ENCODE measurements at regions not wholly inside any gene's neighbourhood (a gene's known extent, or its start where the extent isn't known, plus 50 kb on each side); places are given as distances from the start of the nearest gene placed in this dataset.

DNA sequence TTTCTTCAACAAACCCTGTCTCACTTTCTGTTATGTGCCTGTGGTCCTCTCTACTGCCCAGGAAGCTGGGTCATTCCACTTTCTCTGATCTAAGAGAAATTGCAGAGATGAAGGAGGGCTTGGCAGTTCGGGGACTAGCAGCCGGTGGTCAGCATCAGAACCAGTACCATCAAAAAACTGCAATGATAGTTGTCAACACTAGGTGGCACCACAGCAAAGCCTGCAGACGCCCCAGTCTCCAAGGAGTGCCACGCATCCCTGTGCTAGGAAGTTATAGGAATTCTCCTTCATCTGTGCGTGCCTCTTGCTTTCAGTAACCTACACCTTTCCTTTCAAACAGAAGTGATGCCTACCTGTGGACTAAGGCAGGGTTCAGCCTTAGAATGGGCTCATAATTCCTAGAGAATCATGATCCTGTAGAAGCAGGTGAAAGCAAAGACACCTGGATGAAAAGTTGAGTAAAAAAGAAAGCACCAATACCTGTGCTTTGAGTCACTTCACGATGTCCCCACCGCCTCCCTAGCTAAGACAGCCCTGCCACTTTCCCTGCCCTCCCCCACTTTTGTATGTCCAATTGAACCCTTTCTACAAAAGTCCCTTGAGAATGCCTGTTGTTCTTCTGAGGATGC lies 129.2 kb downstream of the ADAMTS1 start:
- DNase-seq (ENCODE audit: low spot score in 2 of 2) = peak; percentile 39 to 74
- Histone ChIP-seq H3K36me3 (replicated peaks) (no peaks in the 10 kb centered on the region), H3K4me1 (no peaks in the 10 kb centered on the region), H3K27me3 (ENCODE audit: low read depth) (no peaks in the 10 kb centered on the region), H3K9me3 (no peaks in the 10 kb centered on the region), H3K4me3 (no peak overlapping the region)
- in situ Hi-C loops (cut with MboI; ENCODE audit: low sequenced_read_pairs) = loop anchor here (5.0 to 25.0 kb wide), 3 partner anchors 834 to 1104 kb away; partner anchors contain the start of gene MRPL39

DNA sequence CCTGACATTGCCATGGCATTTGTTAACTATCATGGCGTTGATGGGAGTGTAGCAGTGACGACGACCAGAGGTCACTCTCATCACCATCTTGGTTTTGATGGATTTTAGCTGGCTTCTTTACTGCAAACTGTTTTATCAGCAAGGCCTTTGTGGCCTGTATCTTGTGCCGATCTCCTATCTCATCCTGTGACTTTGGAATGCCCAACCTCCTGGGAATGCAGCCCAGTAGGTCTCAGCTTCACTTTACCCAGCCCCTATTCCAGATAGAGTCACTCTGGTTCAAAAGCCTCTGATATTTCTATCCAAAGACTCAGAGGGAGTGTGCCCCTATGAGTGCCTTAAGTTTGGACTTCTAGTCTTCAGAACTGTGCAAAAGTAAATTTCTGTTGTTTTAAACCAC lies 130.1 kb downstream of the ADAMTS1 start:
- in situ Hi-C loops (cut with MboI; ENCODE audit: low sequenced_read_pairs) = loop anchor here (5.0 to 25.0 kb wide), 3 partner anchors 833 to 1103 kb away; partner anchors contain the start of gene MRPL39
- H3K27me3 ChIP-seq (ENCODE audit: low read depth) = no peaks in the 10 kb centered on the region
- no peaks in the 10 kb centered on the region for H3K9me3 ChIP-seq

DNA sequence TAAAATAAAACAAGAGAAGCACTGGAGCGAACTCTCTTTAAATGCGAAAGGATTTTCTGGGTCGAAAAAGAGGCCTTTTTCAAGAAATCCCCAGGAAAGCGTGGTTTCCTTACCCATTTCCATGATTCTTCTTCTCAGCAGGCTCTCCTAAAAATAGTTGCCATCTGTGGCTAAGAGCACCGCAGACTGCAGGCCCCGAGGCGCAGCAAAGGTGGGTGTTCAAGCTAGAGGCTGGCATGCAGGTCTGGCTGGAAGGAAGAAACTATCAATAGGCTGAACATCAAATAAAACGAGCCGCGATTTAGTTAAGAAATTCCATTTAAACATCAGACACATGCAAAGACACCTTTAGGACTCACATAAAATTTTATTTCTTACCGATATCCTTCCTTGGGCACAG lies 135.1 kb downstream of the ADAMTS1 start:
- no peak for DNase-seq (ENCODE audit: low spot score in 2 of 2)
- Histone ChIP-seq H3K27me3 (ENCODE audit: low read depth) (no peaks in the 10 kb centered on the region), H3K36me3 (replicated peaks) (no peaks in the 10 kb centered on the region), H3K4me1 (no peaks in the 10 kb centered on the region), H3K4me3 (no peak overlapping the region), H3K9me3 (no peaks in the 10 kb centered on the region)
- in situ Hi-C loops (cut with MboI; ENCODE audit: low sequenced_read_pairs) = loop anchor here (25.0 kb wide), 2 partner anchors 923 to 1098 kb away; partner anchors contain the start of gene MRPL39

More for the DNA sequence above, 130.1 kb downstream of the ADAMTS1 start:
- no peak for DNase-seq (ENCODE audit: low spot score in 2 of 2)
- H3K4me3 ChIP-seq = no peak overlapping the region
- H3K4me1 ChIP-seq = no peaks in the 10 kb centered on the region
- no peaks in the 10 kb centered on the region for H3K36me3 ChIP-seq (replicated peaks)

DNA sequence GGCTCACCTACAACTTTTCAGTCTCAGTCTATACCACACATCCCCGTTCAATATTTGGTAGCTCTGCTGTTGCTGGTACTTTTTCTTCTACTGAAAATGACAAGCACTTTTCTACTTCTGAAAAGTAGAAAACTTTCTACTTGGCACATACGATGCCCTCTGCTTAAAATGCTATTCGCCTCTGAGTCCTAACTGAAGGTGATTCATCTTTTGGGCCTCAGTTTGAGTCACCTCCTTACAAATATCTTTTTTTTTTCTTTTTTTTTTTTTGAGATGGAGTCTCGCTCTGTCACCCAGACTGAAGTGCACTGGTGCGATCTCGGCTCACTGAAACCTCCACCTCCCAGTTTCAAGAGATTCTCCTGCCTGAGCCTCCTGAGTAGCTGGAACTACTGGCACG lies 136.0 kb upstream of the CYYR1 start:
- Histone ChIP-seq H3K4me3 (no peak overlapping the region), H3K36me3 (replicated peaks) (no peaks in the 10 kb centered on the region), H3K9me3 (no peaks in the 10 kb centered on the region), H3K27me3 (ENCODE audit: low read depth) (no peaks in the 10 kb centered on the region), H3K4me1 (no peaks in the 10 kb centered on the region)
- in situ Hi-C loops (cut with MboI; ENCODE audit: low sequenced_read_pairs) = loop anchor here (25.0 kb wide), 2 partner anchors 922 to 1097 kb away; partner anchors contain the start of gene MRPL39
- DNase-seq (ENCODE audit: low spot score in 2 of 2) = no peak

DNA sequence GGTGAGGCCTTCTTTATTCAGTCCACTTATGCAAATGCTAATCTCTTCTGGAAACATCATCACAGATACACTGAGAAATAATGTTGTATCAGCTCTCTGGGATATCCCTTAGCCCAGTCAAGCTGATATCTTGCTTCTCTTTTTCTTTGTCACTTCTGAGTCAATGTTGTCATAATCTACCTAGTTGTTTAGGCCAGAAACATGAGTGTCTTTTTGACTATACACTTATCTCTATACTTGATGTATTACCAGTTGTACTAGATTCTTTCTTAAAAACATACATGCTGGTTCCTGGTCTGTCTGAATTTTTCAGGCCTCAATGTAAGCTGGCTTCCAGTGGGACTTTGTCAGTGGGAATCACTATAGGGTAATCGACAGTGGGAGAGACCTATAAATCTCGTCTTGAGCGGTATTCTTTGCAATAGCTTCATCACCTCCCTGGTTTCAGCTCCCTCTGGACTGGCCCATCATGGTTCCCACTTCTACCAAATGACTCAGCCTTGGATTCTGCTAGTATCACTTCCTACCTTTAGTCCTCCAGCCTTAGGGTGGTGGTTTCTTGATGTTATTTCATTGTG lies 135.2 kb upstream of the CYYR1 start:
- H3K27me3 ChIP-seq (ENCODE audit: low read depth) = no peaks in the 10 kb centered on the region
- H3K9me3 ChIP-seq = no peaks in the 10 kb centered on the region
- H3K36me3 ChIP-seq (replicated peaks) = no peaks in the 10 kb centered on the region
- no peak overlapping the region for H3K4me3 ChIP-seq
- DNase-seq (ENCODE audit: low spot score in 2 of 2) = no peak
- H3K4me1 ChIP-seq = no peaks in the 10 kb centered on the region
- in situ Hi-C loops (cut with MboI; ENCODE audit: low sequenced_read_pairs) = loop anchor here (25.0 kb wide), 2 partner anchors 921 to 1096 kb away; partner anchors contain the start of gene MRPL39

DNA sequence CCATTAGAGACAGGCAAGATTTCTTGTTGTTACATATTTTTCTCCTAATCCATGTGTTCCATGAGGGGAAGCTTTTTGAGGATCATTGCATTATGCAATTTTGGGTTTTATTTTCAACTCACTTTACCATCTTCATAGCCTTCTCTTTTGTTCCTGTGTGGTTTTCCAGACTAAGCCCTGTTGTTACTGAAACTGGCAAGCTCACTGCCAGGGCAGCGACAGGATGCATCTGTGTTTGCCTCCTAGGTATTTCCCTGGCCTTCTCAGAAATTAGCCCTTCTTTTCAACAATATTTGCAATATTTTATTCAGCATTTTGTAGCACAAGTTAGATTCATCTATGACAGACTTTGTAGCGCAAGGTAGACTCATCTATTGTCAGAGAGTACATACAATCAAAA lies 134.2 kb upstream of the CYYR1 start:
- Histone ChIP-seq H3K4me1 (no peaks in the 10 kb centered on the region), H3K9me3 (no peaks in the 10 kb centered on the region), H3K4me3 (no peak overlapping the region), H3K27me3 (ENCODE audit: low read depth) (no peaks in the 10 kb centered on the region), H3K36me3 (replicated peaks) (no peaks in the 10 kb centered on the region)
- no peak for DNase-seq (ENCODE audit: low spot score in 2 of 2)
- in situ Hi-C loops (cut with MboI; ENCODE audit: low sequenced_read_pairs) = loop anchor here (25.0 kb wide), 2 partner anchors 920 to 1095 kb away; partner anchors contain the start of gene MRPL39

DNA sequence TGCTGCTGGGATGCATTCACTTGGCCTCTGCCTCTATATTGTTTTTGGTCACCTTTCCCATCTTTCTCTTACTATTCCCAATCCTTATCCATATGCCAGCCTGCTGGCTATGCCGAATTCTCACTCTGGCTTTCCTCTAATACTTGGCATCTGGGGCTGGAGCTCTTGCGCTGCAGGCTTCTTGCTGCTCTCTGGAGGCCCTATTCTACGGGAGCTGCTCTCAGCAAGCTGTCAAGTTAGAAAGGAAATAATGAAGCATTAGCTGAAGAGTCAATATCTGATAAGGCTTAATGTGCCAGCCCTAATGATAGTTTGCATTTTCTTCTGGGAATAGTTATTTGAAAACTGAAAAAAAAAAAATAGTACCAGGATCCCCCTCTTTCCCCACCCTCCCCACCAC lies 125.3 kb upstream of the CYYR1 start:
- no peaks in the 10 kb centered on the region for H3K4me1 ChIP-seq
- no peak for DNase-seq (ENCODE audit: low spot score in 2 of 2)
- in situ Hi-C loops (cut with MboI; ENCODE audit: low sequenced_read_pairs) = no loop called here
- 0 out of 2 replicates have a peak, but pooled peaks cover 2% of the 10 kb centered on the region for H3K9me3 ChIP-seq
- no peaks in the 10 kb centered on the region for H3K27me3 ChIP-seq (ENCODE audit: low read depth)
- no peak overlapping the region for H3K4me3 ChIP-seq
- no peaks in the 10 kb centered on the region for H3K36me3 ChIP-seq (replicated peaks)

DNA sequence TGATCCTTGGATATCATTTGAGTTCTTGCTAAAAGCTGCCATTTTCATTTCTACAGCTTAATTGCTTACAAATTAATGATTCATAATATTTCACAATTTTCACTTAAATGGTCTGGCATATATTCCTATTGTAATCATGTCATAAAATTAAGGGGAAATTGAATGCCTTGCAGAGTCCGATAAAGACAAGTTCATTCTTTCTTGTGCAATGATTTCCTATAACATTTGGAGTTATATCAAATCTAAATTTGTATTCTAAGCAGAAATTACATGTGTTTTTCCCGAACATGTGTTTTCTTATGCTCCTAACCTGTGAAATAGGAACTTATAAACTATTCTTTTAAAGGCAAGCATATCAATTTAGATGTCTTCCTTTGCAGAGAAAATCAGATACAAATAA lies 118.3 kb upstream of the CYYR1 start:
- no peak for DNase-seq (ENCODE audit: low spot score in 2 of 2)
- no peaks in the 10 kb centered on the region for H3K27me3 ChIP-seq (ENCODE audit: low read depth)
- no peaks in the 10 kb centered on the region for H3K4me1 ChIP-seq
- H3K9me3 ChIP-seq = no peaks in the 10 kb centered on the region
- H3K4me3 ChIP-seq = no peak overlapping the region
- no peaks in the 10 kb centered on the region for H3K36me3 ChIP-seq (replicated peaks)
- in situ Hi-C loops (cut with MboI; ENCODE audit: low sequenced_read_pairs) = no loop called here

DNA sequence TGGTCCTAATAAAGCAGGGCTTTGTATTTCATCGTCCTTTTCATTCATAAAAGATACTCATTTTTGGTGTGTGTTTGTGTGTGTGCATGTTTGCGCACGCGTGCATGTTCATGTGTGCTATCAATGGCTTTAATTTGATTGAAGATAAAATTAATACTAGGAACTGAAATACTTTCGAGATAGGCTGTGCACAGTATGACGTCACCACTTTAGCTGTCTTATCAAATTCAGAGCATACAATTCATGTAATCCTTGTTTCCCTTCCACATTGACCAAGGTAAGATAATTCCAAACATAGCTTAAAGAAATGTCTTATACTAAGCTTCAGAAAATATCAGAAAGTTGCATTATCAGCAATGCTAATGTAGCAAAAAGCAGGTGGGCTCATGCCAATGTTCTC lies 113.6 kb upstream of the CYYR1 start:
- H3K4me1 ChIP-seq = no peaks in the 10 kb centered on the region
- H3K4me3 ChIP-seq = no peak overlapping the region
- no peaks in the 10 kb centered on the region for H3K9me3 ChIP-seq
- H3K27me3 ChIP-seq (ENCODE audit: low read depth) = no peaks in the 10 kb centered on the region
- no peak for DNase-seq (ENCODE audit: low spot score in 2 of 2)
- in situ Hi-C loops (cut with MboI; ENCODE audit: low sequenced_read_pairs) = no loop called here
- no peaks in the 10 kb centered on the region for H3K36me3 ChIP-seq (replicated peaks)

DNA sequence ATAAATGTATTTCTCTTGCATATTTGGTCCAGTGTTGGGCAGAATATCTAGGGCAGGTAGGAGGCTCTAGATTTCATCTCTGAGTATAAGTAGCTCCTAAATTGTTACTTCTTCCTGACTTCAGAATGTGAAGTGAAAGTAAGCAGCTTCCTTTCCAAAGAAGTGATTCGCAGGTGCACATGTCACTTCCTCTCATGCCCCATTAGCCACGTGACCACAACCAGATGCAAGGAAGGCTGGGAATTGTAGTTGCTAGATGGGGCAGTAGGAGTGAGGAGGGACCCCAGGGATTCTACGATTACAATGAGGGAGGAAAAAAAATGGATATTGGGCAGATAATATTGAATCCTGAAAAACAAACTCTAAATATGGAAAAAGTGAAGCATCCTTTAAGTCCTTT lies 113.2 kb upstream of the CYYR1 start:
- peak; percentile 31 to 43 for DNase-seq (ENCODE audit: low spot score in 2 of 2)
- in situ Hi-C loops (cut with MboI; ENCODE audit: low sequenced_read_pairs) = no loop called here
- Histone ChIP-seq H3K36me3 (replicated peaks) (no peaks in the 10 kb centered on the region), H3K27me3 (ENCODE audit: low read depth) (no peaks in the 10 kb centered on the region), H3K4me1 (no peaks in the 10 kb centered on the region), H3K9me3 (no peaks in the 10 kb centered on the region), H3K4me3 (no peak overlapping the region)

DNA sequence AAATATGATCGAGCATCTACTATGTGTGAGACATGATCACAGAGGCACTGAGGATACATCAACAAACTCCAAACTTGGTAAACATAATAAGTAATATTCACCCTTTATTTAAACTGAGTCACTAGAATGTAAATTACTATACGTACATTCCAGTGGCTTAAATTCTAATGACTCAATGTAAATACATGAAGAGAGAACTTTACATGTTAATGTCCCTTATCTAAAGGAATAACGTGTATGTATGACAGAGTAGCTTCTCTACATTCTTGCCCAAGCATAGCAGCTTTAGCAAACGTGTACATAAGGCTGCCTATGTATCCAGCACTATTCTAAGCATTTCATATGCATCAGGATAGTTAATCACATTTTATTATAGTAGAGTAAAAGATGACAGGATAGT lies 111.8 kb upstream of the CYYR1 start:
- Histone ChIP-seq H3K4me3 (no peak overlapping the region), H3K4me1 (no peaks in the 10 kb centered on the region), H3K9me3 (no peaks in the 10 kb centered on the region), H3K36me3 (replicated peaks) (no peaks in the 10 kb centered on the region), H3K27me3 (ENCODE audit: low read depth) (no peaks in the 10 kb centered on the region)
- in situ Hi-C loops (cut with MboI; ENCODE audit: low sequenced_read_pairs) = no loop called here
- DNase-seq (ENCODE audit: low spot score in 2 of 2) = no peak

DNA sequence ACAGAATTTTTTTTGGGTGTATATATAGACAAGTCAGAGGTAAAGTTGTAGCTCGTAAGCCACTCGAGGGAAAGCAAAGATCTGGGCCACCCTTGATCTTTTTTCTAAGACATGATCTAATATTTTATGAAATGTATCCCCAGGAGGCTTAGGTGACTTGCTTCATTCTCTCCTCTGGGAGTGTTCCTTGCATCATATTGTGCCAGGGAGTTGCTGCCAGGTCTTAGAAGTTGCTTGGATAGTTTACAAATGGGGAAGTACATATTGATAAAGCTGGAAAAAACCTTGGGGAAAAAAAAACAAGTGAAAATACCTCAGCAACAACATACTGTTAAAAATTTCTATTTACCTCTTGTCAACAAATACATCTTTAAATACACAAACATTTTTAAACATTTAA lies 110.9 kb upstream of the CYYR1 start:
- in situ Hi-C loops (cut with MboI; ENCODE audit: low sequenced_read_pairs) = no loop called here
- no peak for DNase-seq (ENCODE audit: low spot score in 2 of 2)
- no peaks in the 10 kb centered on the region for H3K27me3 ChIP-seq (ENCODE audit: low read depth)
- no peaks in the 10 kb centered on the region for H3K36me3 ChIP-seq (replicated peaks)
- H3K4me1 ChIP-seq = no peaks in the 10 kb centered on the region
- H3K9me3 ChIP-seq = no peaks in the 10 kb centered on the region
- H3K4me3 ChIP-seq = no peak overlapping the region

DNA sequence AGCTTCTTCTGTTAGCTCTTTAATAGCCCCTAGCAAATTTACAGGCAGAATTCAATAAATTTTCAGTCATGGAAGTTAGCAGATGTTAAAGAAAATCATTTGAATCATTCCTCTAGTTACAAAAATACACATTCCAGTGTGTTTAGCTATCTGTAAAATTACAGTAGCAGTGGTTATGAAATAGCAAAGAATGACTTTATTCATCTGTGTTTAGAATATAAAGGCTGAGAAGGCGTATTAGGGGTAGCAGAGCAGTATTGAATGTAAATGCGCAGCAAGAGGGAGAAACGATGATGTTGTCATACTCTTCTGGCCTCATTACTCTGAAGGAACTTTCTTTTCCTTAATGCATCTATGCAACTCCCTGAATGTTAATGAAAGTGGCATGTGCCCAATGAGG lies 106.2 kb upstream of the CYYR1 start:
- in situ Hi-C loops (cut with MboI; ENCODE audit: low sequenced_read_pairs) = no loop called here

DNA sequence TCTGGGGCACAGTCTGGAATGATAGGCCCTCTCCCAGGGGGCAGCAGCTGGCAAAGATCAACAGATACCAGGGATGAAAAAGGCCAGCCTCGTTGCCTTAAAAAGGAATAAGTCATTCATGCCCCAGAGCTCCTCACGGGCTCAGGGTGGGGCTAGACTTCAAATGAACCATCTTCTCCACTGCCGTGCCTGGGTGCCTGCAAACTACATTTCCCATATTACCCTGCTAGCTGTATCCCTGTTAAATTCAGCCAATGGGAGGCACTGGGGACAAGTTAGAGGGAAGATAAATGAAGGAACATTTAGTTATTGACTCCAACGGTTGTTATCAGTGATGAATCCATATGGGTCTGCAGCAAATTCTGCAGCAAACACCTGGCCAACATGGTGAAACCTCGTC lies 101.2 kb upstream of the CYYR1 start:
- Histone ChIP-seq H3K9me3 (no peaks in the 10 kb centered on the region), H3K4me3 (no peak overlapping the region), H3K4me1 (no peaks in the 10 kb centered on the region), H3K27me3 (ENCODE audit: low read depth) (no peaks in the 10 kb centered on the region), H3K36me3 (replicated peaks) (no peaks in the 10 kb centered on the region)
- no peak for DNase-seq (ENCODE audit: low spot score in 2 of 2)
- in situ Hi-C loops (cut with MboI; ENCODE audit: low sequenced_read_pairs) = no loop called here

More for the DNA sequence above, 106.2 kb upstream of the CYYR1 start:
- Histone ChIP-seq H3K4me1 (no peaks in the 10 kb centered on the region), H3K27me3 (ENCODE audit: low read depth) (no peaks in the 10 kb centered on the region), H3K9me3 (no peaks in the 10 kb centered on the region), H3K36me3 (replicated peaks) (no peaks in the 10 kb centered on the region), H3K4me3 (no peak overlapping the region)
- no peak for DNase-seq (ENCODE audit: low spot score in 2 of 2)
